Activated naive CD8-positive, alpha-beta T cell treated with anti-CD3 and anti-CD28 coated beads, Interleukin-2, amount 10 ng/mL, durations not matched to agents 7 days and 5 days (primary cell): ENCODE measurements at regions not wholly inside any gene's neighbourhood (a gene's known extent, or its start where the extent isn't known, plus 50 kb on each side); places are given as distances from the start of the nearest gene placed in this dataset.

ENCODE experiments used
- ATAC-seq: fragments of 150-1000 bp; cut with Tn5 transposase; one replicate; pipeline ENCODE4 v1.10.0; 2021; ENCODE audit warnings: low read depth, moderate library complexity
- POLR2A ChIA-PET: fragments of 350-600 bp; sonication (Branson Sonifier 250); formaldehyde crosslinking; loops from one replicate; lab custom pipeline; 2021; ENCODE audit warnings: antibody characterized with exemption; lab: Charles Lee
- DNase-seq: peaks from one replicate; pipeline ENCODE4 v3.0.0; 2021
- H3K27ac Mint-ChIP-seq: one replicate; pipeline ENCODE4 v1.8.0; 2022; ENCODE audit warnings: mild to moderate bottlenecking, mixed read lengths
- H3K27me3 Mint-ChIP-seq: one replicate; pipeline ENCODE4 v1.8.0; 2022; ENCODE audit warnings: mild to moderate bottlenecking, moderate library complexity, mixed read lengths
- H3K36me3 Mint-ChIP-seq: one replicate; pipeline ENCODE4 v1.8.0; 2021; ENCODE audit warnings: mild to moderate bottlenecking, mixed read lengths
- H3K4me1 Mint-ChIP-seq: one replicate; pipeline ENCODE4 v1.8.0; 2021; ENCODE audit warnings: mixed read lengths
- H3K4me3 Mint-ChIP-seq: one replicate; pipeline ENCODE4 v1.8.0; 2022; ENCODE audit warnings: mild to moderate bottlenecking, moderate library complexity, mixed read lengths
- H3K9me3 Mint-ChIP-seq: one replicate; pipeline ENCODE4 v1.8.0; 2021; ENCODE audit warnings: mixed read lengths

- ATAC-seq, result no peak
- POLR2A ChIA-PET, result no interaction called here
- Mint-ChIP-seq H3K4me3 (no peak overlapping the region), H3K27ac (no peak overlapping the region), H3K36me3 (no peaks in the 10 kb centered on the region), H3K9me3 (no peaks in the 10 kb centered on the region), H3K4me1 (no peaks in the 10 kb centered on the region), H3K27me3 (peaks cover 13% of the 10 kb centered on the region)
- no peak for DNase-seq
Measured at GRCh38 chr17:68748381-68748780, 147.2 kb upstream of the FAM20A start.

- ATAC-seq (no peak), DNase-seq (no peak)
- H3K4me3 Mint-ChIP-seq, result no peak overlapping the region
- H3K4me1 Mint-ChIP-seq, result no peaks in the 10 kb centered on the region
- H3K36me3 Mint-ChIP-seq, result no peaks in the 10 kb centered on the region
- POLR2A ChIA-PET, result no interaction called here
- no peaks in the 10 kb centered on the region for H3K9me3 Mint-ChIP-seq
- H3K27me3 Mint-ChIP-seq, result peaks cover 29% of the 10 kb centered on the region
- H3K27ac Mint-ChIP-seq, result no peak overlapping the region
Measured at GRCh38 chr17:68740555-68741447, 139.6 kb upstream of the FAM20A start.

GRCh38 chr17:68737761-68738443 lies 136.7 kb upstream of the FAM20A start:
- Mint-ChIP-seq H3K27ac (no peak overlapping the region), H3K27me3 (peaks cover 21% of the 10 kb centered on the region), H3K36me3 (no peaks in the 10 kb centered on the region), H3K4me3 (no peak overlapping the region), H3K4me1 (no peaks in the 10 kb centered on the region), H3K9me3 (peaks cover 2% of the 10 kb centered on the region)
- no peak for ATAC-seq
- POLR2A ChIA-PET, result no interaction called here
- no peak for DNase-seq

GRCh38 chr17:68734931-68735330 lies 133.8 kb upstream of the FAM20A start:
- Mint-ChIP-seq H3K27me3 (peaks cover 17% of the 10 kb centered on the region), H3K27ac (no peak overlapping the region), H3K9me3 (peaks cover 5% of the 10 kb centered on the region), H3K4me1 (no peaks in the 10 kb centered on the region), H3K36me3 (no peaks in the 10 kb centered on the region), H3K4me3 (no peak overlapping the region)
- ATAC-seq (no peak), DNase-seq (no peak)
- POLR2A ChIA-PET, result no interaction called here

GRCh38 chr17:68734187-68734900 lies 133.2 kb upstream of the FAM20A start:
- POLR2A ChIA-PET, result no interaction called here
- DNase-seq (no peak), ATAC-seq (no peak)
- Mint-ChIP-seq H3K27ac (no peak overlapping the region), H3K36me3 (no peaks in the 10 kb centered on the region), H3K4me1 (no peaks in the 10 kb centered on the region), H3K27me3 (peaks cover 17% of the 10 kb centered on the region), H3K9me3 (peaks cover 5% of the 10 kb centered on the region), H3K4me3 (no peak overlapping the region)

- Mint-ChIP-seq H3K4me3 (no peak overlapping the region), H3K9me3 (peaks cover 5% of the 10 kb centered on the region), H3K27me3 (peaks cover 12% of the 10 kb centered on the region), H3K36me3 (no peaks in the 10 kb centered on the region), H3K4me1 (no peaks in the 10 kb centered on the region), H3K27ac (no peak overlapping the region)
- DNase-seq, result no peak
- POLR2A ChIA-PET, result no interaction called here
- ATAC-seq, result no peak
Measured at GRCh38 chr17:68733241-68734176, 132.3 kb upstream of the FAM20A start.

GRCh38 chr17:68732301-68732749 lies 131.2 kb upstream of the FAM20A start:
- no peak for DNase-seq
- POLR2A ChIA-PET, result no interaction called here
- H3K27ac Mint-ChIP-seq, result no peak overlapping the region
- H3K4me3 Mint-ChIP-seq, result no peak overlapping the region
- ATAC-seq, result no peak
- no peaks in the 10 kb centered on the region for H3K4me1 Mint-ChIP-seq
- H3K36me3 Mint-ChIP-seq, result no peaks in the 10 kb centered on the region
- H3K9me3 Mint-ChIP-seq, result peaks cover 5% of the 10 kb centered on the region
- H3K27me3 Mint-ChIP-seq, result peaks cover 12% of the 10 kb centered on the region

- H3K27me3 Mint-ChIP-seq, result peaks cover 13% of the 10 kb centered on the region
- no peaks in the 10 kb centered on the region for H3K36me3 Mint-ChIP-seq
- no peak overlapping the region for H3K27ac Mint-ChIP-seq
- POLR2A ChIA-PET, result no interaction called here
- no peak for DNase-seq
- no peak for ATAC-seq
- H3K4me1 Mint-ChIP-seq, result no peaks in the 10 kb centered on the region
- no peak overlapping the region for H3K4me3 Mint-ChIP-seq
- peaks cover 5% of the 10 kb centered on the region for H3K9me3 Mint-ChIP-seq
Measured at GRCh38 chr17:68731465-68731864, 130.3 kb upstream of the FAM20A start.

- no peaks in the 10 kb centered on the region for H3K9me3 Mint-ChIP-seq
- no peaks in the 10 kb centered on the region for H3K36me3 Mint-ChIP-seq
- H3K27ac Mint-ChIP-seq, result no peak overlapping the region
- no peak for DNase-seq
- H3K4me3 Mint-ChIP-seq, result no peak overlapping the region
- no peaks in the 10 kb centered on the region for H3K4me1 Mint-ChIP-seq
- no peak for ATAC-seq
- H3K27me3 Mint-ChIP-seq, result peaks cover 28% of the 10 kb centered on the region
- POLR2A ChIA-PET, result no interaction called here
Measured at GRCh38 chr17:68719431-68719830, 118.3 kb upstream of the FAM20A start.

- no peaks in the 10 kb centered on the region for H3K4me1 Mint-ChIP-seq
- no peaks in the 10 kb centered on the region for H3K9me3 Mint-ChIP-seq
- ATAC-seq (no peak), DNase-seq (no peak)
- no peak overlapping the region for H3K4me3 Mint-ChIP-seq
- no peak overlapping the region for H3K27ac Mint-ChIP-seq
- H3K36me3 Mint-ChIP-seq, result no peaks in the 10 kb centered on the region
- H3K27me3 Mint-ChIP-seq, result peaks cover 27% of the 10 kb centered on the region
- POLR2A ChIA-PET, result no interaction called here
Measured at GRCh38 chr17:68718926-68719325, 117.8 kb upstream of the FAM20A start.

- Mint-ChIP-seq H3K9me3 (no peaks in the 10 kb centered on the region), H3K36me3 (no peaks in the 10 kb centered on the region), H3K27me3 (peaks cover 22% of the 10 kb centered on the region), H3K4me3 (no peak overlapping the region), H3K4me1 (no peaks in the 10 kb centered on the region), H3K27ac (no peak overlapping the region)
- ATAC-seq (no peak), DNase-seq (no peak)
- POLR2A ChIA-PET, result no interaction called here
Measured at GRCh38 chr17:68718465-68718864, 117.3 kb upstream of the FAM20A start.

- H3K27ac Mint-ChIP-seq, result no peak overlapping the region
- H3K4me3 Mint-ChIP-seq, result no peak overlapping the region
- H3K27me3 Mint-ChIP-seq, result peaks cover 18% of the 10 kb centered on the region
- no peaks in the 10 kb centered on the region for H3K4me1 Mint-ChIP-seq
- no peaks in the 10 kb centered on the region for H3K36me3 Mint-ChIP-seq
- H3K9me3 Mint-ChIP-seq, result no peaks in the 10 kb centered on the region
- POLR2A ChIA-PET, result no interaction called here
- DNase-seq (no peak), ATAC-seq (no peak)
Measured at GRCh38 chr17:68714676-68715075, 113.5 kb upstream of the FAM20A start.

- Mint-ChIP-seq H3K27ac (no peak overlapping the region), H3K36me3 (no peaks in the 10 kb centered on the region), H3K27me3 (peaks cover 15% of the 10 kb centered on the region), H3K9me3 (no peaks in the 10 kb centered on the region), H3K4me3 (no peak overlapping the region), H3K4me1 (no peaks in the 10 kb centered on the region)
- ATAC-seq (no peak), DNase-seq (no peak)
- POLR2A ChIA-PET, result no interaction called here
Measured at GRCh38 chr17:68711858-68712257, 110.7 kb upstream of the FAM20A start.
